ENCODE measurements at regions not wholly inside any gene's neighbourhood (a gene's known extent, or its start where the extent isn't known, plus 50 kb on each side); places are given as distances from the start of the nearest gene placed in this dataset.
"Not testable (repeated sequence)": the region's sequence is repeated elsewhere in the genome, so short reads cannot be mapped to it uniquely, and the experiment has no call there.

DNA sequence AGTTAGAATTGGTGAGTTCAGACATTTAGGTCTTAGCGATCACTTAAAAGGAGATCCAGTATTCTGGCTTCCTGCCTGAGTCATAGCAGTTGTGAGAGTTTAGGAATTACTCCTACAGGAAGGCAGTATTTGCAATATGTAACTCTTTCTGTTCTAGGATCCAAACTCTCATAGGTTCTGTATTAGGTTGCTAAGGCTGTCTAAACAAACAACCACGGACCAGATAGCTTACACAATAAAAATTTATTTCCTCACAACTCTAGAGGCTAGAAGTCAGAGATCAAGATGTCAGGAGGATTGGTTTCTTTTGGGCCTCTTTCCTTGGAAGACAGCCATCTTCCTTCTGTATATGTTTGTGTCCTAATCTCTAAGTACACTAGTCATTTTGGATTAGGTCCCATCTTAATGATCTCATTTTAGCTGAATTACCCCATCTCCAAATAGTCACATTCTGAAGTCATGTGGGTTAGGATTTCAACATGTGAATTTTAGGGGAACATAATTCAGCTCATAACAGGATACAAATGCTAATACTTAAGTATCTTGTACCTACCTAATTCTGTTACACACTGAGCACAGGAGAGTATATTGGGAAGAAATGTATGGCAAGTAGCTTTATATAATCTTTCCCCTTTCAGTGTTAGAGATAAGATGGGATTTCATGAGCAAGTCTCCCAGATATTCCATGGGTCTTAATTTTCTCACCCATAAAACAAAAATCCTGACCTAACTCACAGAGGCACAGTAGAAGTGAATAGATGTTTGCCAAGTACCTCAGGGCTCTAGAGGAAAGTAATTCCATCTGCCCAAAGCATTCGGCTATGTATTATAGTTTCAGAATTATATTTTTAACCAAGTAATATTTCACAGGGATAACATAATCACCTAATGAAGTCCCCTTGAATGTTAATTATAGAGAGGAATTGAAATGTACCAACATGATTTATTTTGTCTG, 144.4 kb downstream of the PTBP2 start:
- no peak for DNase-seq (ENCODE audit: low read depth in 2 of 2)

DNA sequence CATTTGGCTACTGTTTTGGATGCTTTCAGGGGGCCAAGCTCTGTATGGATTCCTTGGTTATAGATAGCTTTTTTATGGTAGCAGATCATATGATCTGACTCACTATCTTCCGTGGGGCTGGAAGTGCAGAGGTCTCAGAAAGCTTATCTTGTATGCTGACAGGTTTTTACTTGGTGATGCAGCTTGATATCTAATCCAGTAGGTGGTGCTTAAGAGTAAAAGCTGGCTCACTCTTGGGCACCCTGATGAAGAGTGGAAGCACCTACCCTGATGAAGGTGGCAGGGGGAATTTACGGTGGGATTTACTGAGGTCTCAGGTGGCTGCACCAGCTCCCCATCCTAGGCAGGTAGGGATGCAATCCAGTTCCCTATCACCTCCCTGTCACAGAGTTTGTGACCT, 151.2 kb downstream of the PTBP2 start:
- no peak for DNase-seq (ENCODE audit: low read depth in 2 of 2)

DNA sequence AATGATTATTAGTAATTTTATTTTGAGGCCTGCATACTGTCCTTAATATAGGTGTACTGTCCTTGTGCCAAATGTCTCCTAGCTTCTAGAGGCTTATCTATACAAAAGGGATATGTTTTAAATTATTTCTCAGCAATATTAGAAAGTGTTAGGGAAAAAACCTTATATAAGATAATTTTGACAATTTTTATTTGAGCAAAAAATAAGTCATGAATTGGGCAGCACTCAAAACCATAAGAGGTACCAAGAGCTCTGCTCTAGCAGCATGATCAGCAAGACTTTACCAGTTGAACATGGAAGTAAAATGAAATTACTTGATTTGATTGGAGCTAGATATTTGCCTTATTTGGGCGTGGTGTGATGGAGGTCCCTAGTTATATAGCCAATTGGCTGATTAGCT, 157.1 kb downstream of the PTBP2 start:
- no peak for DNase-seq (ENCODE audit: low read depth in 2 of 2)

DNA sequence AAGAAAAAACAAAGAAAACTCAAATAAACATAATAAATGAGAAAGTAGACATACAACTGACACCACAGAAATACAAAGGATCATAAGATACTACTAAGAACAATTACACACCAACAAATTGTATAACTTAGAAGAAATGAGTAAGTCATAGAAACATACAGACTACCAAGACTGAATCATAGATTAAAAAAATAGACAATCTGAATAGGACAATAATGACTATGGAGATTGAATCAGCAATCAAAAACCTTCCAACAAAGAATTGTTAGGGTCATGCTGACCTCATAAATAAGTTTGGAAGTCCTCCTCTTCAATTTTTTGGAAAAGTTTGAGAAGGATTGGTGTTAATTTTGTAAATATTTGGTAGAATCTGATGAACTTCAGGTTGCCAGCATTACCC, 159.0 kb downstream of the PTBP2 start:
- no peak for DNase-seq (ENCODE audit: low read depth in 2 of 2)

DNA sequence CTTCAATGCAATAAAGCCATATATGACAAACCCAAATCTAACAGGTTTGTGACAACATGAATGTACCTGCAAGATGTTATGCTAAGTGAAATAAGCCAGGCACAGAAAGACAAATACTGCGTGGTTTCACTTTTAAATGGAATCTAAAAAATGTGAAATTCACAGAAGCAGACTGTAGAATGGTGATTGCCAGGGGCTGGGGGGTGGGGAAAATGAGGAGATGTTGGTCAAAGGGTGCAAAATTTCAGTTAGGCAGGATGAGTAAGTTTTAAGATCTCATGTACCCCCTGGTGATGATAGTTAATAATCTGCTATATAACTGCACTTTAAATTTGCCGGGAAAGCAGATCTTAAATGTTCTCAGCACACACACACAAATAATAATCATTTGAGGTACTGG, 160.5 kb downstream of the PTBP2 start:
- no peak for DNase-seq (ENCODE audit: low read depth in 2 of 2)

DNA sequence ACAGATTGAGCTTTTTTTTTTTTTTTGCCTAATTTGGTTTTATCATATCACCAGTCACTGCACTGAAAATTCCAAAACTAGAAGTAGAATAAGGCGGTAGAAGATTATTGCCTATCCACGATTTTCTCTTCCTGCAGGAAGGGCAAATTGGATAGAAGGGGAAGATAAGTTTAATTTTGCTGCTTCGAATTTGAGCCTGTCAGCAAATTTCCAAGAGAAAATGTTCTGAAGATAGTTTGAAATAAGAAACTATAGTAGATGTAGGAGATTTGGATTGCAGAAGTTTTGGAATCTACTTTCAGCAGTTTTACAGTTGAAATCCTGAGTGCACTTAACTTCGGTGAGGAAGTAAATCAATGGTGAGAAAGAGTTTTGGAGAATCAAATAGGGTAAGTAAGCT, 164.9 kb downstream of the PTBP2 start:
- no peak for DNase-seq (ENCODE audit: low read depth in 2 of 2)

DNA sequence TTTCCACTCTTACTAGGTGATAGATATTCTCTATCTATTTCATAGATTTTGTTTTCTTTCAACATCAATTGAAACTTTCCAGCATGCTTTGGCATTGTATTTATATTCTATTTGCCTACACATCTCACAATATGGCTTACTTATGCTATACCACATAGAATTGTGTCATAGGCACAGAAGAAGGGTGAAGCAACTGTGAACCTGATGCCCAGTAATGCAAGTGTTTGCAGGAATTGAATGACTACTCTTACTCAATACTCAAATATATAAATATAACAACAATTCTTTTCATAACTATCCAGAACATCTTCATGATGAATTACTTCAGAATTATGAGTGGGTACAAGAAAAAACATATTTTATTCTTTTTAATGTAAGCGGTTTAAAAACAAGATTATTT, 165.9 kb downstream of the PTBP2 start:
- no peak for DNase-seq (ENCODE audit: low read depth in 2 of 2)

DNA sequence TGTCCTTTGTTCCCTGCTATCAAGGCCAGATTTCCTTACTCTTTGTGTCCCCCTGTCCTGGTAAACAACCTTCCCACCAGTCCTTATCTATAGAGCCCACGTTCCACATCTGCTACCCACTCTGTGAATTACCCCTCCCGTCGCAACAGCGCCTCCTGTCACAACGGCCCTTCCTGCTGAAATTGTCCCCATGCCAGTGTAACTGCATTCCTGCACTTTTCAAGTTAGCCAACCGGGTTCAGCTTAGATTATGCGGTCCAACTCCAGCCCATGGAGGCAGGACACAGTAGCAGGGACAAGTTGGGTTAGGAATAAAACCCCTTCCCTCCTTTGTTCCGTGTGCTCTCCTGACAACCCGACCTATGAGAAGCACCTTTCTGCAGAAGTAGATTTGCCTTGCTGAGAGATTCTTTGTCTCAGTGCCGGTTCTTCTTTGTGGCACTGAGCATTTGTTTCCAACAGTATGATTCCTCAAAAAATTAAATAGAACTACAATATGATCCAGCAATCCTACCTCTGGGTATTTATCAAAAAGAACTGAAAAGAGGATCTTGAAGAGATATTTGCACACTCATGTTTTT, 180.3 kb downstream of the PTBP2 start:
- no peak for DNase-seq (ENCODE audit: low read depth in 2 of 2)

DNA sequence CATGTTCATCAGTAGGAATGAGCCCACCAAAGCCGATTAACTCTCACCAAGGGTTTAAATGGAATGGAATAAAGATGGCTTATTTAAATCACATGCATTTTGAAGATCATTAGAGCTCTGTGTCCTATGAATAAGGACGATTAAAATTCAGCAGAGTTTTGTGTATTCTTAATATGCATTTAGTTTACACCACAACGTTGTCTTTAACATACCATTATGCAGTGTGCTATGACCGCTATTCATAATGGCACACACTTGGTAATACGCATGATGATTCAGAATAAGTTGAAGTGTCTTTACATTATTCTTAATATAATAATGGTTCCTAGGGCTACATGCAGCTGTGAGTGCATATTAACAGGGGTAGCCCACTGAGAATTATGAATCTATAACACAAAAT, 190.7 kb downstream of the PTBP2 start:
- DNase-seq (ENCODE audit: low read depth in 2 of 2): no peak

DNA sequence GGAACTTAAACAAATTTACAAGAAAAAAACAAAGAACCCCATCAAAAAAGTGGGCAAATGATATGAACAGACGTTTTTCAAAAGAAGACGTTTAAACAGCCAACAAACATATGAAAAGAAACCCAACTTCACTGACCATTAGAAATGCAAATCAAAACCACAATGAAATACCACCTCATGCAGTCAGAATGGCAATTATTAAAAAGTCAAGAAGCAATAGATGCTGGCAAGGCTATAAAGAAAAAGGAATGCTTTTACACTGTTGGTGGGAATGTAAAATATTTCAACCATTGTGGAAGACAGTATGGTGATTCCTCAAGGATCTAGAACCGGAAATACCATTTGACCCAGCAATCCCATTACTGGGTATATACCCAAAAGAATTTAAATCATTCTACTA, 194.1 kb downstream of the PTBP2 start:
- not testable (repeated sequence) for DNase-seq (ENCODE audit: low read depth in 2 of 2)

DNA sequence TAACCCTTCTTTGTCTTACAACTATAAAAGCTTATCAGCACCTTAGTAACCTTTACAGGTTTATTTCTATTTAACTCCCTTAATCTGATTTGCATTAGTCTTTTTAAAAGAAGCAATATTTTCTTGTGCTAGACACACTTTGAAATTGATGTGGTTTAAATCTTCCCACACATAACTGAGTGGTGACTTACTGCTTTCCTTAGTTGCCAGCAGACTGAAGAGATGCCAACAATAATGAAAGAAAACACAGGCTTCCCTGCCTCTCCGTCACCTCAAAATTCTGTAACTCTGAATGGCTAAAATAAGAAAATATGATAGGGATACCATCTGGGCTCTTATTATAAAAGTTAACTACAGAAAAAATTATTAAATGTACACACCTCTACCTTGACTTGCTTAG, 196.8 kb downstream of the PTBP2 start:
- DNase-seq (ENCODE audit: low read depth in 2 of 2): no peak

DNA sequence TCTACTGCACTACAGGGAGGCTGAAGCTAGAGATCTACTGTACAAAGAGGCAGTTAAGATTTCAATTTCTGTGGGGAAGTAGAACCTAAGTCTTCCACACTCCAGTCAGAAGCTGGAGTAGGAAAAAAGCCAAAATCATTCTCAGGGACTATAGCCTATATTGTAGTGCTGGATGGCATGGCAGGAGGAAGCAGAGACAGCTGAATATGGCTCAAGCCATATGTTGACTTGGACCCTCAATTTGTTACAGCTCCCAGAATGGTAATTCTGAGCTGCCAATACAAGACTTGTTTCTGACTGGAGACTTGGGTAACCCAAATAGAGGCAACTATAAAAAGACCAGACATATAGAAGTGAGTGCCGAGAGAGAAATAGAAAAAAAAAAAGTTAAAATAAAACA, 200.6 kb downstream of the PTBP2 start:
- DNase-seq (ENCODE audit: low read depth in 2 of 2): no peak

DNA sequence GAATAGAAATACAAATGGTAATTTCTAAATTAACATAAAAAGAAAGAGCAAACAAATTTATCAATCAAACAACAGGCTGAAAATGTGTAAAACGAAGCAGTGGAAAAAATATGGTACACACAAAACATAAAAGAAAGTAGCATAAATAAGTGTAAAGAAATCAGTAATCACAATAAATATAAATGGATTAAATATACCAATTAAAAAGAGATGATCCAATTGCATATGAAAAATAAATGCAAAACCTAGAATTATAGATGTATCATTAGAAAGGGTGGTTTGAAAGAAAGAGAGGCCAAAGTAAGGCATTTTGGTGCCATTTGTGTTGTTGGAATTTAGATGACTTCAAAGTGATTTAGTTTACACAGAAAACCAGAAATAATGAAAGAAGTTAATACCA, 202.2 kb downstream of the PTBP2 start:
- no peak for DNase-seq (ENCODE audit: low read depth in 2 of 2)

DNA sequence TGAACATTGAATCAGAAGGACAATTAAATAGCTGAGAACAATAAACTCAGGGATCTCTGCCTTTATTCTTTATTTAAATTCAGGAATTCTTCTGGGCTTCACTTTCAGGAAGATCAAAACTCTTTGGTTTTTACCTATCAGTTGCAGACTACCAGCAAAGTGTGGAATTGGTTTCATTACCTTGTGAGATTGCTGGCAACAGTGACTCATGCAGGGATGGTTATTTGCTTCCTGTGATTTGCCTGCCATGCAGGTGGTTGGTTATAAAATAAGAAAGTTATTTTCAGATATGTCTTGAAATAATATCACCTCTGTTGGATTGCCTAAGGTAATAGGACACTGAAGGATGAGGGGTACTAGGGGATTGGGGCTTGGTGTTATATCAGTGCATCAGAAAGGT, 204.6 kb downstream of the PTBP2 start:
- no peak for DNase-seq (ENCODE audit: low read depth in 2 of 2)

DNA sequence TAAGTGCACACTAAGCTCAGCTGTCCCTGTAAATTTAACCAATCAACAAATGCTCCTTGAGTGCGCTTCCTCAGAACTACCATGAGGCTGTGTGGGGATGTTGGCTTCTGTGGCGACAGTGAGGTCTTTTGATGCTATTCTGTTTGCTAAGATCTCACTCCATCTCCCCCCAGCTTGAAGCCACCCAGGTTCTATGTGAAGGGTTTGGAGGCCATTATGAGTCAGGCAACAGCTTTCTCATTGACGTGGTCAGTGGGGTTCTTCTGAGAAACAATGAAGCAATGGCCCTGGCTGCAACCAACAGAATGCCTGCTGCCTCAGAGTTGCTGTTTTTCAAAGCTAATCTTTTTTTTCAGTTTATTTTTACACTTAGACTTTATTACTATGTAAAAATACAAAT, 205.5 kb downstream of the PTBP2 start:
- no peak for DNase-seq (ENCODE audit: low read depth in 2 of 2)

DNA sequence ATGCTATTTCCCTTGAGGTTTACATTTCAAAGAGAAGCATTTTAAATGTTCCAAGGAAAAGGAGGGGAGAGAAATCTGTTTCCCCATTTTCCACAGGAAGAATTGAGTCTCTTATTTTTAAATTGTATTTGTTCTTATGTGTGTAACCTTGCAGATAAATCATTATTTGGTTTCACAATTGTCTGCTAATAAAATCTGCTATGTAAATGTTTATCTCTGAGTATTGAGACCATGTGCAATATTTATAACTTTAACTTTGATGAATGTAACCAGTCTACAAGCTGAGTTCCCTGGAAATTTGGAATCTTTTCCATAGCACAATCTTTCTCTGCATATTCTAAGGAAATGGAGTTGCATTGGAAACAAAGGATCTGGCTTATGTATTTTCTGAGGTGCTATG, 209.6 kb downstream of the PTBP2 start:
- DNase-seq (ENCODE audit: low read depth in 2 of 2): no peak

DNA sequence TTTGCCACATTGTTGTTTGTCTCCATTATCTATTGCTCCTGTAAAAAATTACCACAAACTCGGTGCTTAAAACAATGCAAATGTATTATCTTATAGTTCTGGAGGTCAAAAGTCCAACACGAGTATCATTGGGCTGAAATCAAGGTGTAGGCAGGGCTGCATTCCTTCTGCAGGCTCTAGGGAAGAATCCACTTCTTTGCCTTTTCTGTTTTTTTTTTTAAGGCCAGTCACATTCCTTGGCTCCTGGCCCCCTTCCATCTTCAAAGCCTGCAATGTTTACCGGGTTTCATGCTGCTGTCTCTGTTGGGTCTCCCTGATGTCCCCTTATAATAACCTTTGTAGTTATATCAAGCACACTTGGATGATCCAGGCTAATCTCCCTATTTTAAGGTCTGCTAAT, 212.7 kb downstream of the PTBP2 start:
- no peak for DNase-seq (ENCODE audit: low read depth in 2 of 2)

DNA sequence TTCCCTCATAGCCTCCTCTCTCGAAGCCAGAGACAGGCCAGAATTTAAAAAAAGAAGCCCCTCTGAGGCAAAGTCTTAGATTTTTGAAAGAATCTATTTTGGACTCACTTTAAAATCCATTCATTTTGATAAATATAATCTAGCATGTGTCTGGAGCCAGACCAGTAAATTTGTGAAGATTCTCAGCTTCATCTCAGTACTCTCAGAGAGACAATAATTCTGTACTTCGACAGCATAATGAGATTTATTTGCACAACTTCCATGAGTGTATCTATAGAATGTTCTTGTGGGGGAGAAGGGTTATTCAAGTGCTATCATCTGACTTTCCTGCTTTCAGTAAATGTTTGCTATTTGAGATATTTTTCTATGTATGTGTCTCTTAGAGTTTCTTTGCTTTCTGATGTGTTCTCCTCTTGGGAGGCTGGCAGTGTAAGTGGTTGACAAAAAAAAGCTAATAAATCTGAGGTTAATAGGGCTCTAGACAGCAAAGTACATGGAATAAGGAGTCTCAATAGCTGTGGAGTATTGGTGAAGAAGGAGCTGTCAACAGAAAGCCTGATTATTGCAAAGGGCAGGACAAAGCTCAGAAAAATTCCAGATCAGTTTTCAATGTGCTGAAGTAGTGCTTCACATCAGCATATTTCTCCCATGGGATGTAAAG, 223.0 kb downstream of the PTBP2 start:
- no peak for DNase-seq (ENCODE audit: low read depth in 2 of 2)

DNA sequence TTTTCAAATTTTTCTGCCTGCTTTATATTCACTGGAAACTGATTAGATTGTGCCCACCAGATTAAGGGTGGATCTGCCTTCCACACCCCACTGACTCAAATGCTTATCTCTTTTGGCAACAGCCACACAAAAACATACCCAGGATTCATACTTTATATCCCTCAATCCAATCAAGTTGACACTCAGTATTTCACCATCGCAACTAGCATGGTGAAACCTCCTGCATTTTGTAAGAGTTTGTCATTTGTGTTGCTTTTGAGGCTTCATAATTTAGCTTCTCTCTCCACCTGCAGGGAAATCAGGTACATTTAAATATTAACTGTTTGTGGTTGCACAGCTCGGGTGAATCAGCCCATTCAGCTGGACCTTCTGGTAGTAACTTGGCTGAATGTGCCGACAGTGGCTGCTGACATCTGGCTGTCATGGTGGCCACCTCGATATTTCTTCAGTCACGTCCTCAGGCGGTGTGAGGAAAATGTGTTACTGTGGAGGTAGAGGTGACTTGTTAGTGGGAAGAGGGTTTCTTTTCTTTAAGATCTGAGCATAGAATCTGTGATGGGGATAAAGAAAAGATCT, 224.0 kb downstream of the PTBP2 start:
- DNase-seq (ENCODE audit: low read depth in 2 of 2): no peak

DNA sequence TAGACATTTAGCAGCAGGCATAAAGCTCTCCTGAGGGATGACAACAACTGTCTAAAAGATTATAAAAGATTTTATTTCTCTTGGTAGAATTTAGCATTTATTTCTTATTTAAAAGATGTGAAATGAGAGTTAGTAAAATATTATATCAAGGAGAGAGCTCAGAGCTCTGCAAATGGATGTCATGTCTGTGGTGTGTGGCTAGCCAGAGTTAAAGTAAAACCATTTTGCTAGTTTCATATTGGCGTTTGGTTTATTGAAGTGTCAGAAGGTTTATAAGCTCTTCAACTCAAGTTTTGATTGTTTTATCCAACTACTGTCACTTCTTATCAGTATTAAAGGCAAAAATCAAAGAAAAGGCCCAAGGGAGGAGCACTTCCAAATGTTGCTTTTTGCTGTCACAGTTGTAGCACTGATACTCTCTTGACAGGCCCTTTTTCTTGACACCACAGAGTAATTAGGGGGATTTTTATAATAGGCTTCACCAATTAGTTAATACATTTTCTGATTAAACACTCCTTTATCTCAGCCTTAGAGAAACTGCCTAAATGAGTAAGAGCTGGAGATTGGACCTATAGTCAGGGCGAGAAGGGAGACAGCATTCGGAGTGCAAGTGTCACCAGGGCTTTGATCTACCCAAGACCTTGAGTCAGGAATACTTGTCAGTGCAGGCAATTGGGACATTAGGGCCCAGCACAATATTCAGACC, 233.9 kb downstream of the PTBP2 start:
- DNase-seq (ENCODE audit: low read depth in 2 of 2): no peak

DNA sequence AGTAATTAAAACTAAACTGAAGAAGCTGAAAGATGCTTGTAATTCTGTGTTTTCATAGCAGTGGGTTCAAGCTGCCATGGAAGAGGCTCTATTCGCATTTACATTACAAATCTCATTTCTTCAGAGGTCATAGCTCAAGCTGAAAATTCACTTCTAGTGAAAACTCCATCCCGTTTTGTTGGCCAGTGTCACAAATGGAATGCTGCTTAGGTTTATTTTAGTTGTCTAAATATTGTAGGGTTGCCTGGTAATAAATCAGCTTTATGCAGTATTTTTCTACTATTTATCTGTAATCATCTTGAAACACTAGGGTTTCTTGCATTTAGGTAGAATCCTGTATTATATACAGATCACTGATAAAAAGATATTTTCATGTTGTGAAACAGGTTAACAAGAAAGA, 240.6 kb downstream of the PTBP2 start:
- no peak for DNase-seq (ENCODE audit: low read depth in 2 of 2)

DNA sequence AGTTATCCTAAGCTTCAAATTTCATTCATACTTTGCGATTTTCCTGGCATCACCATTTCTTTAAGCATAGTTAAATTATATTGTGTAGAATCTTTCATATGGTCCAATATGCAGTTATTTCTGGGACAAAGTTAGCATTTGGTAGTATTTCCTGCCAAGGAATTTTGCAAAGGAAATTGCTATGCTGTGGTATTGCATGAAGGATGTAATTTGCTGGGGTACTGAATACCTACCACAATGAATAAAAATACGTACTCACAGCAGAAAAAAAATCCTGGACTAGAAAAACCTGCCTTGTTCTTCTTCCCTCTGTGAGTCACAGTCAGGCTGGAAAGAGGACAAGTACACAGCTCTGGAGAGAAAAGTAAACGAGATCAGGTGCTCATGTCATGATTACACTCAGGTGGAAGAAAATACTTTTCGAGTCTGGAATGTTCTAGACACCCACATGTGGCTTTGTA, 241.2 kb downstream of the PTBP2 start:
- no peak for DNase-seq (ENCODE audit: low read depth in 2 of 2)
